Lower lobe of right lung (tissue), 2 donors: ENCODE measurements at regions not wholly inside any gene's neighbourhood (a gene's known extent, or its start where the extent isn't known, plus 50 kb on each side); places are given as distances from the start of the nearest gene placed in this dataset.

Source experiments
- ATAC-seq, 2 donors: fragments of 200-7000 bp; cut with Tn5 transposase; one replicate each; pipeline ENCODE4 v1.9.1; 2020 to 2022; ENCODE audit warnings: mild to moderate bottlenecking in 2 of 2, moderate library complexity in 2 of 2
- DNase-seq: peaks from one replicate; pipeline ENCODE4 v3.0.0-alpha.2; 2020
- H3K27ac ChIP-seq: fragments of 200-600 bp; one replicate; pipeline ENCODE4 v1.8.0; 2022
- H3K27me3 ChIP-seq: fragments of 200-600 bp; one replicate; pipeline ENCODE4 v1.8.0; 2022; ENCODE audit warnings: low read depth
- H3K36me3 ChIP-seq: fragments of 200-600 bp; one replicate; pipeline ENCODE4 v1.8.0; 2022; ENCODE audit warnings: mild to moderate bottlenecking
- H3K4me1 ChIP-seq: fragments of 200-600 bp; one replicate; pipeline ENCODE4 v1.8.0; 2022
- H3K4me3 ChIP-seq: fragments of 200-600 bp; one replicate; pipeline ENCODE4 v1.8.0; 2022; ENCODE audit warnings: mild to moderate bottlenecking
- H3K9me3 ChIP-seq: fragments of 200-600 bp; one replicate; pipeline ENCODE4 v1.8.0; 2022
- CTCF ChIP-seq: fragments of 200-600 bp; IDR thresholded peaks from one replicate; pipeline ENCODE4 v1.8.0; 2022; ENCODE audit warnings: antibody characterized with exemption, mild to moderate bottlenecking
- intact Hi-C: fragments of 100-400 bp; cut with DNase I; formaldehyde crosslinking; loops from one replicate; pipeline ENCODE4 v1.11.0; 2022
- donor health status: DM: no; HTN: yes; CAD: no; lungs with severe emphysema.

DNA sequence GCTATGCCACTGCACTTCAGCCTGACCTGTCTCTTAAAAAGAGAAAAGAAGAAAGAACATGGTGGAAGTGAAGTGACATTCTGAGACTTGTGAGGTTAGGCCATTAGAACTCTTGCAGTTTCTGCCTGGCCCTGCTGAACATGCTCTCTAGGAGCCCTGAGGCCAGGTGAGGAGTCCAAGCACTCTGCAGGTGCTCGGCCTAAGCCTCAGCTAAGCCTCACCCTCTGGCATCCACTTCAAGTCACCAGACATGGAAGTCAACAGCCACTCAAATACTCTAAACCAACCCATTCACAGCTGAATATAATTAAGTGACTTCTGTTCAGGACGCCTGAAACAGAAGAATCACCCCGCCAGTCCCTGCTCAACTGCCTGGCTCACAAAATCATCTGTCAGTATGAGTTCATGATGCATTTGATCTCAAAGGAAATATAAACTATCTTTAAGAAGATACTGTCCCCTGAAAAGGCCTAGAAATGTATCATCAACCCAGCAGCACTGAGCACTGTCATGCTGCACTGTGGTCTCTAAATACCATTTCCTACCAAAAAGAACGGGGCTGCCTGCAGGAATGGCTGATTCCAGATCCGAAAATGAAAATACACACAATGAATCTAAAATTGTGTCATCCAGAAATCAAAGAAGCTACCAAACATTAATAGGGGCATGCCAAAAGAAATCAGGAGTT lies 118.8 kb downstream of the PSMG1 start:
- H3K36me3 ChIP-seq, result no peaks in the 10 kb centered on the region
- peak overlapping the region; percentile 26 for H3K27ac ChIP-seq
- DNase-seq (no peak), ATAC-seq (peak in 1 of 2 donors; percentile 56)
- no peaks in the 10 kb centered on the region for H3K27me3 ChIP-seq
- H3K9me3 ChIP-seq, result peaks cover 4% of the 10 kb centered on the region
- no peak for TF ChIP-seq CTCF
- intact Hi-C loops, result no loop called here
- no peak overlapping the region for H3K4me3 ChIP-seq
- H3K4me1 ChIP-seq, result peaks cover 31% of the 10 kb centered on the region

DNA sequence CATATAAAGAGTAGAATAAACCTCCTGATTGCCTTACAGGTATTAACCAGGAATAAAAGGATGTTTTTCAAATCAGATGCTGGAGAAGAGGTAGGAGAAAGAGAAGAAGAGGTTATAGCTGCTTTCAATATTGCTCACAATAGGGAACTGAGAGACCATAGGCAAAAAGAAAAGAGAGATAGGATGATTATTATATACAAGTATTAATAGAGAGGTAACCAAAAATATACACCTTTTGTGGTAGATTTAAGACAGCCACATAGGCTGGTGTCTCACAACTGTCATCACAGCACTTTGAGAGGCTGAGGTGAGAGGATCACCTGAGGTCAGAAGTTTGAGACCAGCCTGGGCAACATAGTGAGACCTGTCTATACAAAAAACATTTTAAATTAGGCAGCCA lies 119.7 kb downstream of the PSMG1 start:
- Histone ChIP-seq H3K36me3 (no peaks in the 10 kb centered on the region), H3K27me3 (no peaks in the 10 kb centered on the region), H3K9me3 (peaks cover 4% of the 10 kb centered on the region), H3K4me3 (no peak overlapping the region), H3K27ac (no peak overlapping the region), H3K4me1 (peaks cover 31% of the 10 kb centered on the region)
- no peak for TF ChIP-seq CTCF
- ATAC-seq (no peak), DNase-seq (no peak)
- intact Hi-C loops, result no loop called here

- TF ChIP-seq CTCF, result no peak
- peaks cover 4% of the 10 kb centered on the region for H3K9me3 ChIP-seq
- ATAC-seq, result no peak
These were observed 121.1 kb downstream of the PSMG1 start for GRCh38 chr21:39062196-39062595.

GRCh38 chr21:39061766-39062165 lies 121.5 kb downstream of the PSMG1 start:
- Histone ChIP-seq H3K27me3 (no peaks in the 10 kb centered on the region), H3K4me3 (no peak overlapping the region), H3K27ac (no peak overlapping the region), H3K9me3 (peaks cover 4% of the 10 kb centered on the region), H3K36me3 (no peaks in the 10 kb centered on the region), H3K4me1 (peaks cover 26% of the 10 kb centered on the region)
- no peak for TF ChIP-seq CTCF
- no peak for ATAC-seq
- no peak for DNase-seq
- intact Hi-C loops, result no loop called here

More at GRCh38 chr21:39062196-39062595, 121.1 kb downstream of the PSMG1 start:
- Histone ChIP-seq H3K27me3 (no peaks in the 10 kb centered on the region), H3K4me3 (no peak overlapping the region), H3K36me3 (no peaks in the 10 kb centered on the region), H3K27ac (no peak overlapping the region), H3K4me1 (peaks cover 26% of the 10 kb centered on the region)
- DNase-seq, result no peak
- intact Hi-C loops, result no loop called here

DNA sequence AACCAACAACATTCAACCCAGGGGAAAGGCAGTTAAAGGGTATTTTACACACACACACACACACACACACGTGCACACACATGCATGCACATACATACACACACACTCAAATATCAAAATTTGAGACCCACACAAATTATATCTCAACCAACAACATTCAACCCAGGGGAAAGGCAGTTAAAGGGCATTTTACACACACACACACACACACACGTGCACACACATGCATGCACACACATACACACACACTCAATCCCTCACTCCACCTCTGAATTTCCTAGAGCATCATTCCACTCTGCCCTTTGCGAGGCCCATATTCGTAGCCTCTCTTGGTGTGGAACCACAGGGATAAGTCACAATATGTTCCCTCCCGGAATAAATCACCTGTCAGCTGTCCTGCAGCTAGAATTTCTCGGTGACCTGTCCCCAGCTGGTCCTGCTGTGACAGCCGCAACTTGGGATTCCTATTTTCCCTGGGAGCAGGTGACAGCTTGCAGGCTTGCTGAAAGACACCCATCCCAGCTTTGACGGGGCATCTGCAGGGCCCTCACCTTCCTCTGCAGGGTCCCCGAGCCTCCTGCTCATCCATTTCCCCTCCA lies 122.7 kb downstream of the PSMG1 start:
- H3K4me3 ChIP-seq, result no peak overlapping the region

More for the DNA sequence above, 122.7 kb downstream of the PSMG1 start:
- Histone ChIP-seq H3K36me3 (no peaks in the 10 kb centered on the region), H3K27ac (no peak overlapping the region), H3K4me1 (peaks cover 25% of the 10 kb centered on the region), H3K27me3 (no peaks in the 10 kb centered on the region), H3K9me3 (peaks cover 4% of the 10 kb centered on the region)
- DNase-seq (no peak), ATAC-seq (no peak)
- no peak for TF ChIP-seq CTCF
- intact Hi-C loops, result no loop called here
